Keratinocyte (primary cell): ENCODE measurements at regions not wholly inside any gene's neighbourhood (a gene's known extent, or its start where the extent isn't known, plus 50 kb on each side); places are given as distances from the start of the nearest gene placed in this dataset.

Source experiments
- DNase-seq: peaks from one replicate; pipeline ENCODE4 v3.0.0-alpha.2; 2011; ENCODE audit warnings: low read depth, missing footprints, low spot score
- FAIRE-seq: peaks from 2 replicates; lab custom pipeline; 2011; peaks lifted over from hg19 to GRCh38; lab: Jason Lieb, UNC
- H2AFZ ChIP-seq: 2 replicates; pipeline ENCODE4 v1.6.0; 2012; ENCODE audit warnings: low read length, control low read depth, inconsistent platforms; ENCODE audit not compliant: control insufficient read depth
- H3K27ac ChIP-seq: 2 replicates; pipeline ENCODE4 v1.5.1; 2011; ENCODE audit warnings: low read length; ENCODE audit not compliant: control insufficient read depth, insufficient read depth
- H3K27me3 ChIP-seq: 3 replicates; pipeline ENCODE4 v1.6.0; 2011; ENCODE audit warnings: low read length; ENCODE audit not compliant: control insufficient read depth, insufficient read depth; ENCODE audit errors: extremely low read depth
- H3K36me3 ChIP-seq, 2 experiments: 2 replicates in 1 of 2; 3 replicates in 1 of 2; pipeline ENCODE4 v1.5.1; 2011; ENCODE audit warnings: low read length in 2 of 2, mild to moderate bottlenecking in 1 of 2; ENCODE audit not compliant: control insufficient read depth in 2 of 2, insufficient read depth in 2 of 2; ENCODE audit errors: extremely low read depth in 1 of 2
- H3K4me1 ChIP-seq: 3 replicates; pipeline ENCODE4 v1.5.1; 2011; ENCODE audit warnings: low read length; ENCODE audit not compliant: control insufficient read depth, insufficient read depth; ENCODE audit errors: extremely low read depth
- H3K4me2 ChIP-seq: 3 replicates; pipeline ENCODE4 v1.6.0; 2011; ENCODE audit warnings: low read depth, low read length; ENCODE audit not compliant: control insufficient read depth, insufficient read depth; ENCODE audit errors: extremely low read depth
- H3K4me3 ChIP-seq, 3 experiments: fragments of 200-600 bp in 1 of 3; sonication (generic) in 1 of 3; 2 replicates in 2 of 3; 3 replicates in 1 of 3; pipeline ENCODE4 v1.5.1; 2011 to 2016; ENCODE audit warnings: low read length in 3 of 3, mild to moderate bottlenecking in 3 of 3, control low read depth in 2 of 3, inconsistent platforms in 1 of 3, low read depth in 1 of 3, mixed read lengths in 1 of 3, mixed run types in 1 of 3, moderate library complexity in 1 of 3; ENCODE audit not compliant: control insufficient read depth in 2 of 3, insufficient read depth in 2 of 3; ENCODE audit errors: extremely low read depth in 1 of 3
- H3K79me2 ChIP-seq: 2 replicates; pipeline ENCODE4 v1.6.0; 2012; ENCODE audit warnings: low read length; ENCODE audit not compliant: control insufficient read depth, insufficient read depth
- H3K9ac ChIP-seq: 3 replicates; pipeline ENCODE4 v1.6.0; 2011; ENCODE audit warnings: low read length; ENCODE audit not compliant: control insufficient read depth, insufficient read depth; ENCODE audit errors: extremely low read depth
- H3K9me1 ChIP-seq: 3 replicates; pipeline ENCODE4 v1.6.0; 2011; ENCODE audit warnings: low read length; ENCODE audit not compliant: control insufficient read depth, insufficient read depth; ENCODE audit errors: extremely low read depth
- H3K9me3 ChIP-seq: 2 replicates; pipeline ENCODE4 v1.5.1; 2012; ENCODE audit warnings: low read depth, low read length; ENCODE audit not compliant: control insufficient read depth
- H4K20me1 ChIP-seq: 3 replicates; pipeline ENCODE4 v1.6.0; 2011; ENCODE audit warnings: low read length; ENCODE audit not compliant: control insufficient read depth, insufficient read depth; ENCODE audit errors: extremely low read depth
- EZH2 ChIP-seq: IDR thresholded peaks from one replicate; pipeline ENCODE4 v1.6.1; 2012; ENCODE audit warnings: inconsistent platforms, mild to moderate bottlenecking, low read length, moderate library complexity
- dilution Hi-C: fragments of 300-500 bp; cut with MboI; formaldehyde crosslinking; loops from one replicate; pipeline ENCODE4 v1.7.0; 2020; ENCODE audit warnings: low sequenced_read_pairs; ENCODE audit not compliant: extremely low pct_ligation_motif_present
- TF ChIP-seq, protein P1 (sequence below), 3 experiments: IDR thresholded peaks in 1 of 3; conservative IDR thresholded peaks in 1 of 3; optimal IDR thresholded peaks in 1 of 3; 2 replicates in 2 of 3; 3 replicates in 1 of 3; pipeline versions ENCODE3 to v1.5.1; 2011; ENCODE audit warnings: low read length in 3 of 3, mild to moderate bottlenecking in 3 of 3, moderate library complexity in 2 of 3, control low read depth in 1 of 3, inconsistent platforms in 1 of 3; ENCODE audit not compliant: insufficient read depth in 2 of 3; ENCODE audit errors: extremely low read depth in 1 of 3

DNA sequence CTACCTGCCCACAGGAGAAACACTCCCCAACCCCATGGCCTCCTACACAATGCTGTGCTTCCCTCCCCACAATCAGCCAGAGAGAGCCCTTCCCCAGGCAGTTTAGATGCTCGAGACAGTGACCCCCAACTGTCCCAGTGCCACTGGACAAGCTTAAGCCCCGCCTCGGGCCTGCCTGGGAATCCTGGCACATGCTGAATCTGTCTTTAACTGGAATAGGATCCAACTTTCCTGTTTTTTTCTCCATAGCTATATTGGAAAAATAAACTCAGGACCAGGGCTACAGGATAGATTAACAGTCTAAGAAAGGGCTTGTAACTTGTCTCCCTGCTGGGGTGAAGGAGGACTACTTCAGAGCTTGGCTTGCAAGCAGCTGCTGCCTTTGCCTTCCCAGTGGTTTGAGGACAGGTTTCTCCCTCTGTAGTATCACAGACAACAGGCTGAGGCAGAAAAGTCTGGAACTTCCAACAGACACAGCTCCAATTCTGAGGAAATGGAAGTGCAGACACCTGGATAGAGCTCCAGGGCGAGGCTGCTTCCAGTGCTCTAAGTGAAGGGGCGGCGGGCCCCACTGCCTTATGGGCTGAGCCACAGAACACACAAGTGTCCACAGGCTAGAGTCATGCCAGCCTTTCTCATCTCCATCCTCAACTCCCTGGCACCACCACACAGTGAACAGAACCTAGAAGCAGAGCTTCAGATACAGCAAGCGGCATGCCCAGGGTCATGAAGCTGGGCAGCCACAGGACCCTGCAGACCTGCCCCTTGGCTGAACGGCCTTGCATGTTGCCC, 228.3 kb downstream of the TUBA3C start:
- H3K4me2 ChIP-seq = no peak overlapping the region
- H3K9me1 ChIP-seq = no peaks in the 10 kb centered on the region
- H3K9me3 ChIP-seq = peaks cover 32% of the 10 kb centered on the region
- no peak overlapping the region for H2AFZ ChIP-seq
- dilution Hi-C loops = no loop called here
- H3K27ac ChIP-seq = no peak overlapping the region
- no peak overlapping the region for H3K9ac ChIP-seq
- no peaks in the 10 kb centered on the region for H3K4me1 ChIP-seq
- no peak for FAIRE-seq
- no peaks in the 10 kb centered on the region for H3K36me3 ChIP-seq
- H3K79me2 ChIP-seq = no peaks in the 10 kb centered on the region
- H4K20me1 ChIP-seq = no peaks in the 10 kb centered on the region
- no peak overlapping the region for H3K4me3 ChIP-seq
- TF ChIP-seq EZH2 = no peak
- TF ChIP-seq, protein P1, sequence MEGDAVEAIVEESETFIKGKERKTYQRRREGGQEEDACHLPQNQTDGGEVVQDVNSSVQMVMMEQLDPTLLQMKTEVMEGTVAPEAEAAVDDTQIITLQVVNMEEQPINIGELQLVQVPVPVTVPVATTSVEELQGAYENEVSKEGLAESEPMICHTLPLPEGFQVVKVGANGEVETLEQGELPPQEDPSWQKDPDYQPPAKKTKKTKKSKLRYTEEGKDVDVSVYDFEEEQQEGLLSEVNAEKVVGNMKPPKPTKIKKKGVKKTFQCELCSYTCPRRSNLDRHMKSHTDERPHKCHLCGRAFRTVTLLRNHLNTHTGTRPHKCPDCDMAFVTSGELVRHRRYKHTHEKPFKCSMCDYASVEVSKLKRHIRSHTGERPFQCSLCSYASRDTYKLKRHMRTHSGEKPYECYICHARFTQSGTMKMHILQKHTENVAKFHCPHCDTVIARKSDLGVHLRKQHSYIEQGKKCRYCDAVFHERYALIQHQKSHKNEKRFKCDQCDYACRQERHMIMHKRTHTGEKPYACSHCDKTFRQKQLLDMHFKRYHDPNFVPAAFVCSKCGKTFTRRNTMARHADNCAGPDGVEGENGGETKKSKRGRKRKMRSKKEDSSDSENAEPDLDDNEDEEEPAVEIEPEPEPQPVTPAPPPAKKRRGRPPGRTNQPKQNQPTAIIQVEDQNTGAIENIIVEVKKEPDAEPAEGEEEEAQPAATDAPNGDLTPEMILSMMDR (optimal IDR thresholded peaks at IDR 0.05 in 1 of 3, IDR thresholded peaks at IDR 0.05 in 1 of 3, conservative IDR thresholded peaks at IDR 0.05 in 1 of 3; ENCODE audit: extremely low read depth in 1 of 3, insufficient read depth in 2 of 3, low read length in 3 of 3) = no peak
- no peak for DNase-seq
- no peaks in the 10 kb centered on the region for H3K27me3 ChIP-seq

DNA sequence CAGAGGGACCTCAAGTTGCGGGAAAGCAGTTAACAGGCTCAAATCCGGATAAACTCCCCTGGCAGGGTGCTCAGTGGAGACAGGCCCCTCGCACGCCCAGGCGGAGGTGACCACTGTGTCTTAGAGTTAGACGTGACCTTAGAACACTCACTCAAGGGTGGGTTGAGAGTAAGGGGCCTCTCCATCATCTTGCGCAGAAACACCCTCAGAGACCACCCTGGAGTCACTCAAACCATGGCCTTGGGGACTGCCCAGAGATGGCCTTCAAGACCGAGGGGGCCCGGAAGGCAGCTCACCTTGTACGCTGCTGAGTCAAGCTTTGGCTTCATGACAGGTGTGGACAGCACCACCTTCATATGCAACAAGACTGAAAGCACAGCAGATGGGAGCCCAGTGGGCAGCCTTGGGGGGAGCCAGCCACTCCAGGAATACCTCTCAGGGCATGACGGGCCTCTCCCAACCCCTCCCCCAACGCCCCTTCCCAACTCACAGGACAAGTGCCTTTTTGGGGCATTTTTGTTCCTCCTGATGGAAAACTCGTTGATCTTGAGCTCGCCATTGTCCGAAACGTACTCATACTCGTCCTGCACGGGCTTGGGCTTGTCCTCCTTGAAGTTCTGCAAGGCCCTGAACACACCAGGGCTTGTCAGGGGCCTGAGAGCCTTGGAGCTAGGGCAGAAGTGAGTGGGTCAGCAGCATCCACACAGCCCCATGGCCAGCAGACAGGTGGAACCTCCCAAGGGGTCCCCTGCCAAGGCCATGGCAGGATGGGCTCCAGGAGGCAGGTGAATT, 229.2 kb downstream of the TUBA3C start:
- no peaks in the 10 kb centered on the region for H3K79me2 ChIP-seq
- no peak overlapping the region for H3K4me2 ChIP-seq
- H3K27me3 ChIP-seq = no peaks in the 10 kb centered on the region
- no peak for DNase-seq
- H3K9me1 ChIP-seq = no peaks in the 10 kb centered on the region
- no peak overlapping the region for H2AFZ ChIP-seq
- H4K20me1 ChIP-seq = no peaks in the 10 kb centered on the region
- no peak for FAIRE-seq
- no peak overlapping the region for H3K4me3 ChIP-seq
- H3K9ac ChIP-seq = no peak overlapping the region
- H3K27ac ChIP-seq = no peak overlapping the region
- no peaks in the 10 kb centered on the region for H3K4me1 ChIP-seq
- no peaks in the 10 kb centered on the region for H3K36me3 ChIP-seq
- dilution Hi-C loops = no loop called here
- TF ChIP-seq EZH2 = no peak
- TF ChIP-seq, protein P1 (optimal IDR thresholded peaks at IDR 0.05 in 1 of 3, IDR thresholded peaks at IDR 0.05 in 1 of 3, conservative IDR thresholded peaks at IDR 0.05 in 1 of 3; ENCODE audit: extremely low read depth in 1 of 3, insufficient read depth in 2 of 3, low read length in 3 of 3) = no peak
- H3K9me3 ChIP-seq = peaks cover 29% of the 10 kb centered on the region
